Uterus (tissue), 2 donors: ENCODE measurements at regions not wholly inside any gene's neighbourhood (a gene's known extent, or its start where the extent isn't known, plus 50 kb on each side); places are given as distances from the start of the nearest gene placed in this dataset.

Experiments used
- POLR2A ChIP-seq, 2 donors: fragments of 450-650 bp; IDR thresholded peaks; one replicate each; pipeline ENCODE4 v1.6.1; 2016; ENCODE audit warnings: antibody characterized with exemption in 2 of 2, mild to moderate bottlenecking in 1 of 2, moderate library complexity in 1 of 2
- TF ChIP-seq, protein P1 (sequence below), 4 experiments: fragments of 200-600 bp in 2 of 4; fragments of 450-650 bp in 2 of 4; sonication (generic) in 2 of 4; IDR thresholded peaks; one replicate each; pipeline ENCODE4 v1.5.1; 2016 to 2019; ENCODE audit warnings: antibody characterized with exemption in 4 of 4, mild to moderate bottlenecking in 2 of 4, moderate library complexity in 1 of 4

DNA sequence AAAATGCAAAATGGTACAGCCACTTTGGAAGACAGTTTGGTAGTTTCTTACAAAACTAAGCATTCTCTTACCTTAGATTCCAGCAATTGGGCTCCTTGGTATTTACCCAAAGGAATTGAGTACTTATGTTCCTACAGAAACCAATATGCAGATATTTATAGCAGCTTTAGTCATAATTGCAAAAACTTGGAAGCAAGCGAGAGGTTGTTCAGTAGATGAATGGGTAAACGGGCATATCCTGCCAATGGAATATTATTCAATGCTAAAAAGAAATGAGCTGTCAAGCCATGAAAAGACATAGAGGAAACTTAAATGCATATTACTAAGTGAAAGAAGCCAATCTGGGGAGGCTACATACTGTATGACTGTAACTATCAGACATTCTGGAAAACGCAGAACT lies 926.7 kb downstream of the TYW1 start:
- TF ChIP-seq, protein P1, sequence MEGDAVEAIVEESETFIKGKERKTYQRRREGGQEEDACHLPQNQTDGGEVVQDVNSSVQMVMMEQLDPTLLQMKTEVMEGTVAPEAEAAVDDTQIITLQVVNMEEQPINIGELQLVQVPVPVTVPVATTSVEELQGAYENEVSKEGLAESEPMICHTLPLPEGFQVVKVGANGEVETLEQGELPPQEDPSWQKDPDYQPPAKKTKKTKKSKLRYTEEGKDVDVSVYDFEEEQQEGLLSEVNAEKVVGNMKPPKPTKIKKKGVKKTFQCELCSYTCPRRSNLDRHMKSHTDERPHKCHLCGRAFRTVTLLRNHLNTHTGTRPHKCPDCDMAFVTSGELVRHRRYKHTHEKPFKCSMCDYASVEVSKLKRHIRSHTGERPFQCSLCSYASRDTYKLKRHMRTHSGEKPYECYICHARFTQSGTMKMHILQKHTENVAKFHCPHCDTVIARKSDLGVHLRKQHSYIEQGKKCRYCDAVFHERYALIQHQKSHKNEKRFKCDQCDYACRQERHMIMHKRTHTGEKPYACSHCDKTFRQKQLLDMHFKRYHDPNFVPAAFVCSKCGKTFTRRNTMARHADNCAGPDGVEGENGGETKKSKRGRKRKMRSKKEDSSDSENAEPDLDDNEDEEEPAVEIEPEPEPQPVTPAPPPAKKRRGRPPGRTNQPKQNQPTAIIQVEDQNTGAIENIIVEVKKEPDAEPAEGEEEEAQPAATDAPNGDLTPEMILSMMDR (IDR thresholded peaks at IDR 0.05): no peak
- no peak for TF ChIP-seq POLR2A (IDR thresholded peaks at IDR 0.05)
